Testis (tissue), 2 donors: ENCODE measurements at regions not wholly inside any gene's neighbourhood (a gene's known extent, or its start where the extent isn't known, plus 50 kb on each side); places are given as distances from the start of the nearest gene placed in this dataset.

Experiments used
- DNase-seq: peaks from one replicate; pipeline ENCODE4 v3.0.0-alpha.2; 2019
- H3K27ac ChIP-seq, 2 donors: fragments of 200-600 bp; sonication (generic); one replicate each; pipeline ENCODE4 v1.5.1; 2019
- H3K27me3 ChIP-seq: fragments of 200-600 bp; sonication (generic); one replicate; pipeline ENCODE4 v1.5.1; 2019
- H3K36me3 ChIP-seq: fragments of 200-600 bp; sonication (generic); one replicate; pipeline ENCODE4 v1.5.1; 2017; ENCODE audit warnings: low read depth; ENCODE audit errors: missing control alignments
- H3K4me1 ChIP-seq: fragments of 200-600 bp; sonication (generic); one replicate; pipeline ENCODE4 v1.5.1; 2019
- H3K4me3 ChIP-seq, 2 donors: fragments of 200-600 bp; sonication (generic); one replicate each; pipeline ENCODE4 v1.5.1; 2017 to 2019
- H3K9me3 ChIP-seq: fragments of 200-600 bp; sonication (generic); one replicate; pipeline ENCODE4 v1.5.1; 2017
- CTCF ChIP-seq, 3 experiments: fragments of 450-650 bp in 2 of 3; fragments of 200-600 bp in 1 of 3; sonication (generic) in 1 of 3; IDR thresholded peaks; one replicate each; pipeline ENCODE4 v1.5.1; 2016 to 2019; ENCODE audit warnings: antibody characterized with exemption in 3 of 3, mild to moderate bottlenecking in 2 of 3, moderate library complexity in 1 of 3
- POLR2A ChIP-seq: fragments of 450-650 bp; IDR thresholded peaks from one replicate; pipeline ENCODE4 v1.6.1; 2017; ENCODE audit warnings: antibody characterized with exemption, mild to moderate bottlenecking, moderate library complexity
- WGBS, 2 donors: methylation state at CpG; one replicate each; pipeline ENCODE4 v1.1.5; 2018; 5-methylcytosine and 5-hydroxymethylcytosine counted together
- intact Hi-C: fragments of 100-400 bp; cut with DNase I; formaldehyde crosslinking; loops from one replicate; pipeline ENCODE4 v1.15.1; 2023; ENCODE audit warnings: low total_unique reads

GRCh38 chr2:18804536-18804935 lies 215.2 kb upstream of the NT5C1B start:
- no peaks in the 10 kb centered on the region for H3K4me1 ChIP-seq
- H3K9me3 ChIP-seq = no peaks in the 10 kb centered on the region
- no peaks in the 10 kb centered on the region for H3K27me3 ChIP-seq
- DNase-seq = no peak
- TF ChIP-seq POLR2A (no peak), CTCF (IDR thresholded peaks at IDR 0.05) (no peak)
- no peak overlapping the region for H3K4me3 ChIP-seq
- no peaks in the 10 kb centered on the region for H3K36me3 ChIP-seq
- WGBS, 2 donors = 79 to 87% methylated on average over 1 of the region's 1 CpG
- intact Hi-C loops = no loop called here
- H3K27ac ChIP-seq = no peak overlapping the region

- 87 to 88% methylated on average over 2 of the region's 2 CpGs for WGBS, 2 donors
- Histone ChIP-seq H3K27ac (no peak overlapping the region), H3K4me1 (no peaks in the 10 kb centered on the region), H3K4me3 (no peak overlapping the region), H3K36me3 (no peaks in the 10 kb centered on the region), H3K27me3 (no peaks in the 10 kb centered on the region), H3K9me3 (no peaks in the 10 kb centered on the region)
- intact Hi-C loops = no loop called here
- TF ChIP-seq POLR2A (no peak), CTCF (IDR thresholded peaks at IDR 0.05) (no peak)
- no peak for DNase-seq
Measured at GRCh38 chr2:18803141-18803939, 214.0 kb upstream of the NT5C1B start.

DNA sequence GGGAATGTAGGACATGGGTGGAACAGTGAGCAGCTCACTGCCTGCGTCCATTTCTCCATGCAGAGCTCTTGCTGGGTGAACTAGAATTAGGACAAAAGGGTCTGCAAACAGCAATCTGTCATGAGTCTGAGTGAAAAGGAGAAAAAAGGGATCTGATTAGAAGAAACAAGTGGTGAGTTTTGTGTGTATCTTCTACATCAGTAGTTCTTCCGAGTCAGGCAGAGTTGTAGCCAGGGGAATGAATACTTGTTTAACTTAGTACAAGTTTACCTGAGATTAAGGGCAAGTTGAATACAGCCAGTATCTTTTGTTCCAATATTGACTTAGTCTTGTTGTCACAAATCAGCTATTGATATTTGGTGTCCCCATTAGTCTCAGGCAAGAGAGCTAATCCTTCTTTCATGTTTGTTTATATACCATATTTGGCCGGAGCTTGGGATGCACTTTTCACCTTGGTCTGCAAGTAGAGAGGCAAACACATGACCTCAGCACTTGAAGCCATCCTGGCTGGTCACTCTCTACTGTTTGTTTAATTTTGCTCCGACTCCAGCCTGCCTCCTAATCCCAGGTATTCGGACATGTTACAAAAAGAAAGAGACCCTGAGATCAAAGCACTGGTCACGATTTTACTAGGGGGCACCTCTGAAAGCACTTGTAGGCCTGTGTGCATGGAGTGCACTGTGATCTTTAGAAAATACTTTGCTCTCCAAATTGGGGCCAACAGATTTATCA lies 211.0 kb upstream of the NT5C1B start:
- no peaks in the 10 kb centered on the region for H3K36me3 ChIP-seq
- no peaks in the 10 kb centered on the region for H3K9me3 ChIP-seq
- no peak for TF ChIP-seq POLR2A
- no peak for TF ChIP-seq CTCF (IDR thresholded peaks at IDR 0.05)
- WGBS, 2 donors = 81 to 84% methylated on average over 6 of the region's 6 CpGs
- no peak overlapping the region for H3K4me3 ChIP-seq
- H3K27ac ChIP-seq = no peak overlapping the region
- H3K27me3 ChIP-seq = no peaks in the 10 kb centered on the region
- intact Hi-C loops = no loop called here
- no peak for DNase-seq
- no peaks in the 10 kb centered on the region for H3K4me1 ChIP-seq

GRCh38 chr2:18799397-18799796 lies 210.0 kb upstream of the NT5C1B start:
- Histone ChIP-seq H3K27me3 (no peaks in the 10 kb centered on the region), H3K4me1 (no peaks in the 10 kb centered on the region), H3K4me3 (no peak overlapping the region), H3K27ac (no peak overlapping the region), H3K36me3 (no peaks in the 10 kb centered on the region), H3K9me3 (no peaks in the 10 kb centered on the region)
- no peak for DNase-seq
- 98 to 99% methylated on average over 2 of the region's 2 CpGs for WGBS, 2 donors
- TF ChIP-seq CTCF (IDR thresholded peaks at IDR 0.05) = no peak
- TF ChIP-seq POLR2A = no peak
- intact Hi-C loops = no loop called here
